Hepatic stellate cell (primary cell): ENCODE measurements at regions not wholly inside any gene's neighbourhood (a gene's known extent, or its start where the extent isn't known, plus 50 kb on each side); places are given as distances from the start of the nearest gene placed in this dataset.

Experiments used
- DNase-seq: peaks from one replicate; pipeline ENCODE4 v3.0.0; 2011; ENCODE audit warnings: low spot score

DNA sequence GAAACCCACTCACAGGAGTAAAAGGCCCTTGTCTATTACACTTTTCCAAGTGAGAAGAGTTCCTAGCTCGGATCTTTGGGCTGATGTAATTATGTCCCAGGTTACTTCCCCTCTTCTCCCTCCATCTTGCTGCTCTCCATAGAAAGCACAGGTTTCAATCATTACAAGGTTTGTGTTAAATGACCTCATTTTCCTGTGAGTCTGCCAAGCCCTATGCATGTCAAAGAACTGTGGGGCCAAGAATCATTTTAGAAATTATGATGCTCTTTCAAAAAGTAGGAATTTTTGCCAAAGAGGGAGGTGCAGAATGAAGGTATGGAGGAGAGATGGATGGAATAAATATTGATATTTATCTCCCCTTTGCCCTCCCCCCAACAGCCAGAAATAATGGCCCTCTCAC lies 129.3 kb upstream of the TPM1 start:
- DNase-seq = no peak

GRCh38 chr15:62914461-62915079 lies 128.0 kb upstream of the TPM1 start:
- DNase-seq = no peak

DNA sequence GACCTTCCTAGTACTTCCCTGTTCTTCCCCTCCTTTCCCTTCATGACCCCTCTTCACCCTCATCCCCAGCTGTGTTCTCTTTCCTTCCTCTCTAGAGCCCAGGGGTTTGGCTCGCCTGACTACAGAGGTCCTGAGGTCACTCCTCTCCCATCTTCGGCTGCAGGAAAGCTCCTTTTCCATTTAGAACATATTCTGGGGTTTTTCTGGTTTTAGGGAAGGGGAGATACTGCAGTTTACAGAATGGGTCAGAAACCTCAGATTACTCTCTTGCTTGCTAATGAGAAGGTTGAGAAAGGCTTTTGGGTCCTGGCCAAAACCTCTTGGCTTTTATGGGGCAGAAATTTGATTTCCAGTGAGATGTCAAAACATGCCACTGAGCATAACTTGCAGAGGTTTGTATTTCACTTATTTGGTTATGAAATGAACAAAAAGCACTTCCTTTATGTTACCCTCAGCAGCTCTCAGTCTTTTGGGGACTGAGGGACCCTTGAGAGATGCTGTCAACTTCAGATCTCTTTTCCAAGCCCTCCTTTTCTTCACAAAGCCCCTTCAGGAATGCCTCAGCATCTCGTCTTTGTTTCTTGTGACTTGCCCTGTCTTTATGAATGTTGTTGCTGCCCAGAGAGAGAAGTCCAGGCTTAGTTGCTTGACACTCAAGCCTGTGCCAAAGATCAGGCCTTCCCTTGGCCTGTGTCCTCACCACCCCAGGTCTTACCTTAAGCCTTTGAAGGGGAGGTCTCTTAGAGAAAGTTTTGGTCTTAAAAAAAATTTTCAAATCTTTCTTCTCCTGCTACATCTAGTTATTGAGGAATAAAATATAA lies 121.7 kb upstream of the TPM1 start:
- DNase-seq = no peak

DNA sequence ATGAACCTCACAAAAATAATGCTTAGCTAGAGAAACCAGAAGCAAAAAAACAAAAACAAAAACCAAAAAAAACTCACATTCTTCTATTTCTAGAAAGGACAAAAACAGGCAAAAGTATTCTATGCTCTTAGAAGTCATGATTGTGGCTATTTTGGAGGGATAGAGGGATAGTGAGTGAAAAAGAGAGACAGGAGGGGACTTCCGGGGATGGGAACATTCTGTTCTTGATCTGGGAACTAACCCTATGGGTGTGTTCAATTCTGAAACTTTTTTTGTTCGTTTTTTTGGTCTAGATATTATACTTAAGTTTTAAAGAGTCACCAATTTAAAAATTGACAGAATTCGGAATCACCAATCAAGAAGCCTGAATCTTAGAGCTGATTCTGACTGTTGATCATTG lies 120.0 kb upstream of the TPM1 start:
- no peak for DNase-seq

GRCh38 chr15:62925875-62926274 lies 116.7 kb upstream of the TPM1 start:
- no peak for DNase-seq

GRCh38 chr15:62927196-62927595 lies 115.4 kb upstream of the TPM1 start:
- no peak for DNase-seq

DNA sequence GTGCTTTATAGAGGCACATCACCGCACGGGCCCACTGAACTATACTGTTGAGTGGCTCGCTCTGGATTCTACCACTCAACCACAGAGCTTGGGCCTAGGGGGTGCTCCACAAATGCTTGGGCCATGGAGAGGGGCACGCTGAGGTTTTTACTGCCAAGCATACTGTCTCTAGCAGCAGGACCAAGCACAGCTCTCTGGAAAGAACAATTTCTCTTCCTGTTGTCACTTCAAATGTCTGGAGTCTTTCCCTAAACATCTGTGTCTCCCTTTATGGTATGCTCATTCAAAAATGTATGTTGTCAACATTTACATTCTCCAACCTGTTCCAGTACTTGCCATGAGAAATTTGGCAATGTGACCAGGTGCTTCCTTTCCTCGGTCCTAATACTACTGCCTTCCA lies 114.7 kb upstream of the TPM1 start:
- no peak for DNase-seq

- peak; percentile 64 for DNase-seq
Observed at GRCh38 chr15:62928242-62928999, 114.1 kb upstream of the TPM1 start.

GRCh38 chr15:62929000-62929357 lies 113.6 kb upstream of the TPM1 start:
- peak; percentile 42 for DNase-seq

- no peak for DNase-seq
Observed at GRCh38 chr15:62931650-62932049, 110.9 kb upstream of the TPM1 start.

- DNase-seq = peak; percentile 45
Observed at GRCh38 chr15:62932436-62932835, 110.1 kb upstream of the TPM1 start.

- DNase-seq = no peak
Observed at GRCh38 chr15:62933386-62933785, 109.2 kb upstream of the TPM1 start.

GRCh38 chr15:62934236-62934971 lies 108.1 kb upstream of the TPM1 start:
- DNase-seq = no peak

DNA sequence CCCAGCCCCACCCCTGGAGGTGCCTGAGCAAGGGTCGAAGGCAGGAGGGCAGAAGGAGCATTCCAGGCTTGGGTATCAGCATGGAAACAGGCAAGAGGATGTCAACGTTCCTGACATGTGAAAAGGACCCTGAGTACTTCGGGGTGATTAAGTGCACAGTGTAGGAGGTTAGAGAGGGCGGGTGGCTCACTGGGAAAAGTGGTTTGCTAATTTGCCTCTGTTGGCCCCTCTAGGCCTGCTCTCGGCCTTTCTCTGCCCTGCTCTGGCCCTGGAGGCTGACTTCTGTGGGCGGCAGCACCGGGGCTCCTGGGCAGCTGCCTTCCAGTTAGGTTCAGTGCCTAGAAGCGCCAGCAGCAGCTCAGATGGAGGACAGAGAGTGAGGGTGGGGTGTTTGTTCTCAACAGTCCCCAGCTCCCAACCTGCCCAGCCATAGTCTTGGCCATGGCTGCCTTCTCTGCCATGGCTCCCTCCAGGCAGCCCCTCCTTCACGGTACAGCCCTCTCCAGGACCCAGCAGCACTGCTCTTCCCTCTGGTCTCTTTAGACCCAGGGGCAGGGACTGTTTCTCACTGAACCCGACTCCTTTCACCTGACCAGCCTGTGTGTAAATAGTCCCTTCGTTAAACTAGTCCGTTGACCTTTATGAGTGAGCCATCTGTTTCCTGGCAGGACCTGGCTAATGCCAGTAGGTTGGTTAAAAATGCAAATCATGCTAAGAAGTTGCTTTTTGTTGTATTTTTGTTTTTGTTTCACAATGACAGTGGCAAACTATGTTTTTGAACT lies 107.1 kb upstream of the TPM1 start:
- DNase-seq = no peak

DNA sequence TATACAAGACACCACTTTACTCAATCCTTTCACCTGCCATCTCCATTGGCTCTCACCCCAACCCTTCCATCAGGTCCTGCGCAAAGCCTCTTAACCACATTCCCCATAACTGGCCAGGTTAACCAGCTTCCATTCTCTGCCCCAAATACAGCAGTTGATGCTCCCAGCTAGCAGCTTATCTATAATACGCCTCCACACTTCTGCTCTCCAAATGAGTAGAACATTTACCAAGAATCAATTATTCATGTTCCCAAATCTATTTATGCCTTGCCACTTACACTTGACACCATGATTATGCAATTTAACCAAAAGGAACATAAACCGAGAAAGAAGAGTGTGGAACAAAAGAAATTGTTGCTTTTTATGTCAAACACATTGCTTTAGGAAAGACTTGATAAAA lies 103.7 kb upstream of the TPM1 start:
- no peak for DNase-seq

GRCh38 chr15:62940093-62940754 lies 102.3 kb upstream of the TPM1 start:
- DNase-seq = no peak

DNA sequence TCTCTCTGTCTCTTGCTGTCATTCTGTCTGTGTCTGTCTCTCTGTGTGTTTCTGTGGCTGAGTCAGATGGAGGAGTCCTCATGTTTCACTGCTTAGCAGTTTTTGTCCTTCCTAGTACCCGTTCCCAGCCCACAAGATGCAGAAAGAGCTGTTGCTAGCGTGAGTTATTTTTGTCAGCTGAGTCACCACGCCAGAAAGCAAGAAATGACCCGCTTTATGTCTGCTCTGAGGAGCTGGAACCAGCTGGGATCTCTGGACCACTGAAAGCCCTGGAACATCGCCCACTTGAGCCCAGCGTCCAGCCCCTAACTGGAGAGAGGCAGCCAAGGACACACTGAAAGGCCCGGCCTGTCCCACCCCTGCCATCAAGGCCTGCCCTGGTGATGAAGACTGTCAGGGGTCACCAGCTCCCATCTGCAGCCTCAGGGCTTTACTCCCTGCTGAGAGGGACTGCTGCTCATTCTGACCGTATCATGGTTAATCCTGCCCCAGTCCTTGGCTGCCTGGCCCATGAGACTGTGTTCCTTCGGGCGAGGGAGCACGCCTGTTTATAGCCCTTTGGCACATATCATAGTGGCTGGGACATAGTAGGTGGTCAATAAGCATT lies 101.7 kb upstream of the TPM1 start:
- peak; percentile 94 for DNase-seq

DNA sequence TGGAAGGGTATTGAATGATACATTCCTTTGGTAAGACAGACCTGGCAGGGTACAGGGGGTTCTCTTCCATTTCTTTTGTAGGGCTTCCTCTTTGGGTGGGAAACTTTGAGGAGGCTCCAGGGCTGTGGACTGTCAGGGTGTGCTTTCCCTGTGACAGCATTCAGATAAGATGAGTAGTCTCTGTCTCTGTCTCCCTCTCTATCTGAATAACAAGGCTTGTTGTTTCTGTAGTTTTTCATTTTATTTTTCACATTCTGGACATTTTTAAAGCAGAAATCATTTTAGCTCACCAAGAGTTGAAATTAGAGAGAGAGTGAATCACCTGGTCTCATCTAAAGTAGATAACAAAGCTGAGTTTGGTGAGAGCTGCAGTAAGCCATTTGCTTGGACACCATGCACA lies 100.8 kb upstream of the TPM1 start:
- no peak for DNase-seq

DNA sequence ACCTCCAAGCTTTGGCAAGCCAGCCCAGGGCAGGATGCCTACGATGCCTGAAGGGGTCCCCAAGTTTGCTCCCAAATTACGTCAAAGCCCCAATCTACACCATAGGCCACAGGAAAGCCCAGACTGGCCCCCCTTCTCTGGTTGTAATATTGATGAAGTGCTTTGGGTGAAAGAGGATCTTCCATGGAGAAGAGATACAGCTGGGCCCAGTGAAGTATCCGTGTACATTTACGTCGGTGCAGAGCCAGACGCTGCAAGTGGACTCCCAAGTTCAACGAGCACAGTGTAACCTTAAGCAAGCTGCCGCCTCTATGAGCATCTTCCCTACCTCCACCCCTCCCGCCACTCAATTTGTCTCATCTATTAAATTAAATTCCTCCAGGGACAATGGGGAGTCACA lies 100.1 kb upstream of the TPM1 start:
- no peak for DNase-seq

DNA sequence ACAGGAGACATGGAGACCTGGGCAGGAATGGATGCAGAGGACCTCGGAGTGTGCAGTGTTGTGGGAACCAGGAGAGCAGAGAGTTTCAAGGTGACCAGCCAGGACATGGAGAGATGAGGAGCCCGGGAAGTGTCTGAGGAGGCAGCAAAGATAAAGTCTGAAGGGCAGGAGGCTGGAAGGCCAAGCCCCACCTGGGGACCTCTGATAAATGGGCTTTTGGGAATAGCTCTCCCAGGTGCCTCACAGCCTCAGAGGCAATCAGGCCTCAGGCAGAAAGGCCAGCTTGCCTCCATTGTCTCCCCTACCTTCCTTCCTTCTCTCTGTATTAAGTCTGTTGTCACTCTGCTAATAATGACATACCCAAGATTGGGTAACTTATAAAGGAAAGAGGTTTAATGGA lies 97.5 kb upstream of the TPM1 start:
- no peak for DNase-seq

- DNase-seq = no peak
Observed at GRCh38 chr15:62945760-62946159, 96.8 kb upstream of the TPM1 start.
